ENCODE measurements at regions not wholly inside any gene's neighbourhood (a gene's known extent, or its start where the extent isn't known, plus 50 kb on each side); places are given as distances from the start of the nearest gene placed in this dataset.

GRCh38 chr12:93009533-93009932 is 80.4 kb upstream of the EEA1 start:
- ChIA-PET CTCF (no interaction called here), POLR2A (no interaction called here), RAD21 (ENCODE audit: low non-redundant PET in 1 of 2, low total read pairs in 2 of 2, uncharacterized antibody in 2 of 2, unreplicated experiment in 2 of 2) (no interaction called here)
- DNase-seq (ENCODE audit: low read depth, low spot score), result no peak
- peaks cover 4 to 9% of the 10 kb centered on the region in 2 experiments; a peak in 3 of 4 replicates for H3K4me1 ChIP-seq (ENCODE audit: control insufficient read depth in 1 of 2, insufficient read depth in 2 of 2, low read length in 2 of 2)
- ATAC-seq, result no peak
- TF ChIP-seq CTCF (IDR thresholded peaks at IDR 0.05 in 2 of 3, conservative IDR thresholded peaks at IDR 0.05 in 1 of 3; ENCODE audit: borderline replicate concordance in 1 of 3, insufficient read depth in 1 of 3, low read depth in 2 of 3, low read length in 2 of 3) (no peak), CEBPB (IDR thresholded peaks at IDR 0.05; ENCODE audit: low read depth) (no peak), POLR2A (IDR thresholded peaks at IDR 0.05; ENCODE audit: borderline replicate concordance, extremely low read depth, insufficient read depth, insufficient read length) (no peak), REST (IDR thresholded peaks at IDR 0.05; ENCODE audit: low read depth) (no peak), RAD21 (IDR thresholded peaks at IDR 0.05; ENCODE audit: low read depth) (no peak), ZBTB33 (IDR thresholded peaks at IDR 0.05; ENCODE audit: extremely low read depth, insufficient replicate concordance, low read length) (no peak), JUND (IDR thresholded peaks at IDR 0.05) (no peak), SIN3A (IDR thresholded peaks at IDR 0.05; ENCODE audit: low read depth) (no peak), ZFX (IDR thresholded peaks at IDR 0.05) (no peak), EZH2phosphoT487 (IDR thresholded peaks at IDR 0.05; ENCODE audit: borderline replicate concordance) (no peak), ELF1 (IDR thresholded peaks at IDR 0.05; ENCODE audit: borderline replicate concordance, low read depth) (no peak), SP1 (IDR thresholded peaks at IDR 0.05; ENCODE audit: low read depth) (no peak), MAX (IDR thresholded peaks at IDR 0.05) (no peak), EZH2 (IDR thresholded peaks at IDR 0.05) (no peak), TCF7L2 (IDR thresholded peaks at IDR 0.05; ENCODE audit: borderline replicate concordance, extremely low read depth, insufficient read depth, insufficient read length) (no peak), ZNF274 (IDR thresholded peaks at IDR 0.05; ENCODE audit: low read depth, low read length) (no peak)
- no peaks in the 10 kb centered on the region for H4K20me1 ChIP-seq (ENCODE audit: insufficient read depth)
- intact Hi-C loops (cut with micrococcal nuclease), result loop anchor here (5.0 kb wide), 1 partner anchor 287 kb away; no protein-coding TSS in a partner anchor
- no peak overlapping the region for H3K27ac ChIP-seq (ENCODE audit: low read depth, low read length)
- H3K4me2 ChIP-seq (ENCODE audit: low read length), result no peak overlapping the region
- no peak overlapping the region for H2AFZ ChIP-seq (ENCODE audit: low read depth, low read length, poor library complexity, severe bottlenecking)
- no peaks in the 10 kb centered on the region for H3K79me2 ChIP-seq (ENCODE audit: insufficient read depth, low read length)
- no peaks in the 10 kb centered on the region; the same call in 1 of the 2 replicates for H3K9me2 ChIP-seq (ENCODE audit: insufficient read depth)
- no peaks in the 10 kb centered on the region for H3K27me3 ChIP-seq (ENCODE audit: insufficient read depth, low read length)
- H3K4me3 ChIP-seq (replicated peaks in 1 of 2; ENCODE audit: low read depth in 1 of 2, low read length in 2 of 2), result no peak overlapping the region
- H3K9ac ChIP-seq (ENCODE audit: low read length), result no peak overlapping the region
- no TSS peak for BruUV-seq (replicated peaks)
- H3K36me3 ChIP-seq (ENCODE audit: control insufficient read depth in 1 of 2, insufficient read depth in 2 of 2, low read length in 2 of 2), result no peaks in the 10 kb centered on the region
- no peaks in the 10 kb centered on the region for H3K9me3 ChIP-seq (ENCODE audit: control insufficient read depth in 1 of 2, insufficient read depth in 1 of 2, low read depth in 1 of 2, low read length in 2 of 2)
